BLaER1 treated with 17β-estradiol and CSF1 and Interleukin-3, amounts not matched to agents 10 nM and 100 nM (cell line): ENCODE measurements at regions not wholly inside any gene's neighbourhood (a gene's known extent, or its start where the extent isn't known, plus 50 kb on each side); places are given as distances from the start of the nearest gene placed in this dataset.

Experiments used
- H3K27ac ChIP-seq, 11 experiments: shearing (Covaris generic); formaldehyde crosslinking; 2 replicates each; pipeline ENCODE4 v1.8.1; 2022
- H3K27me3 ChIP-seq, 11 experiments: shearing (Covaris generic); formaldehyde crosslinking; 2 replicates each; pipeline ENCODE4 v1.8.1; 2022
- H3K36me3 ChIP-seq, 11 experiments: shearing (Covaris generic); formaldehyde crosslinking; 2 replicates each; pipeline ENCODE4 v1.8.1; 2022
- H3K4me1 ChIP-seq, 10 experiments: shearing (Covaris generic); formaldehyde crosslinking; 2 replicates each; pipeline ENCODE4 v1.8.1; 2022
- H3K4me2 ChIP-seq, 11 experiments: shearing (Covaris generic); formaldehyde crosslinking; 2 replicates each; pipeline ENCODE4 v1.8.1; 2022
- H3K4me3 ChIP-seq, 10 experiments: shearing (Covaris generic); formaldehyde crosslinking; 2 replicates each; pipeline ENCODE4 v1.8.1; 2022
- H3K9ac ChIP-seq, 11 experiments: shearing (Covaris generic); formaldehyde crosslinking; 2 replicates each; pipeline ENCODE4 v1.8.1; 2022
- H3K9me3 ChIP-seq, 11 experiments: shearing (Covaris generic); formaldehyde crosslinking; replicated peaks in 1 of 11; 2 replicates each; pipeline ENCODE4 v1.8.1; 2022
- H4K20me1 ChIP-seq, 11 experiments: shearing (Covaris generic); formaldehyde crosslinking; 2 replicates each; pipeline ENCODE4 v1.8.1; 2022
- Cebpa-rat ChIP-seq, 11 experiments: shearing (Covaris generic); IDR thresholded peaks; 2 replicates each; pipeline ENCODE4 v1.8.1; 2022

DNA sequence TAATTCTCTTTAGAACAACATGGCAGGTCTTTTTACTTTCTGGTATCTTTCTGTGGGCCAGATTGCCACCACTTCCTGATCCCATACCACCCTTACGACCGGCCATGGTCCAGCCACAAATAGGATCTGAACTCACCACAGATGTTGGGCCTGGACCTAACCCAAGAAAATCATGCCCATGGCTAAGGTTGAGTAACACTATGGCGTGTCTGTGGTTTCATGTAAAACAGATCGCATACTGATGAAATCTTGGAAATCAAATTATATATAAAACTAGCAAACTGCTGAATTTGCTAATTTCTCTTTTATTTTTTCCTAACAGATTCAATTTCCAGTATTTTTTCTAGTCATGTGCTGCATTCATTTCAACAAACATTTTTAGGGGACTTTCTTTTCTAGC, 77.2 kb downstream of the CH25H start:
- H3K27me3 ChIP-seq = no peaks in the 10 kb centered on the region
- H3K36me3 ChIP-seq = no peaks in the 10 kb centered on the region
- no peaks in the 10 kb centered on the region for H3K9me3 ChIP-seq
- peak overlapping the region in 6 of 11 experiments; percentile 25 to 98 (median 84); a peak in 11 of 22 replicates for H3K27ac ChIP-seq
- peak overlapping the region in 7 of 11 experiments; percentile 15 to 66 (median 49); a peak in 10 of 22 replicates for H3K4me2 ChIP-seq
- H4K20me1 ChIP-seq = no peaks in the 10 kb centered on the region
- no peak overlapping the region for H3K4me3 ChIP-seq
- peak overlapping the region in 4 of 11 experiments; percentile 8 to 86 (median 72); a peak in 5 of 22 replicates for H3K9ac ChIP-seq
- peaks cover 0 to 98% (median 9%) of the 10 kb centered on the region in 10 experiments; a peak in 11 of 20 replicates for H3K4me1 ChIP-seq
- TF ChIP-seq Cebpa-rat (IDR thresholded peaks at IDR 0.05) = peak in 5 of 11 experiments; percentile 48 to 89 (median 88); a peak in 7 of 22 replicates

DNA sequence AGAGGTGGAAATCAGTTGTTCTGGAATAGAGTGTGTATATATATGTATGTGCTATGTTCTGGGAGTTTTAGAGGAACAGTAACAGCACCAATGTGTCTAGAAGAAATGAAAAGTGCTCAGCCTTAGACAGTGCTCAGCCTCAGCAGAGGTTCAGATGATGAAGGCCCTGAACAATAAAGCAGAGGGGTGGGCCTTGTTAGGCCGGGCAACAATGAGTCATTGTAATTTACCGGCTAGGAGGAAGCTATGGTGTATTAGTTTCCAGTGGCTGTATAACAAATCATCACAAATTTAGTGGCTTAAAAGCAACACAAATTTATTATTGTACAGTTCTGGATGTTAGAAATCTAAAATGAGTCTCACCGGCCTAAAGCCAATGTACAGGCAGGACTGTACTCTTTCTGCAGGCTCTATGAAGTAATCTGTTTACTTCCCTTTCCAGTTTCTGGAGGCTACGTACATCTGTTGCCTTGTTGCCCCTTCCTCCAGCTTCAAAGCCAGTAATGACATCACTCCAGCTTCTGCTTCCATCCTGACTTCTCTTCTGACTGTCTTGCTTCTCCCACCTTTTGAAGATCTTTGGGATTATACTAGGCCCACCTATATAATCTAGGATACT, 84.6 kb downstream of the CH25H start:
- Histone ChIP-seq H3K27ac (peak overlapping the region in 9 of 11 experiments; percentile 35 to 98 (median 76); a peak in 17 of 22 replicates), H3K4me3 (no peak overlapping the region), H4K20me1 (no peaks in the 10 kb centered on the region), H3K9me3 (no peaks in the 10 kb centered on the region), H3K9ac (peak overlapping the region in 6 of 11 experiments; percentile 47 to 92 (median 76); a peak in 11 of 22 replicates), H3K4me2 (peak overlapping the region in 8 of 11 experiments; percentile 3 to 83 (median 67); a peak in 16 of 22 replicates), H3K36me3 (no peaks in the 10 kb centered on the region), H3K27me3 (no peaks in the 10 kb centered on the region), H3K4me1 (peaks cover 0 to 98% (median 30%) of the 10 kb centered on the region in 10 experiments; a peak in 15 of 20 replicates)
- TF ChIP-seq Cebpa-rat (IDR thresholded peaks at IDR 0.05) = peak in 1 of 11 experiments; percentile 32; a peak in 1 of 22 replicates

DNA sequence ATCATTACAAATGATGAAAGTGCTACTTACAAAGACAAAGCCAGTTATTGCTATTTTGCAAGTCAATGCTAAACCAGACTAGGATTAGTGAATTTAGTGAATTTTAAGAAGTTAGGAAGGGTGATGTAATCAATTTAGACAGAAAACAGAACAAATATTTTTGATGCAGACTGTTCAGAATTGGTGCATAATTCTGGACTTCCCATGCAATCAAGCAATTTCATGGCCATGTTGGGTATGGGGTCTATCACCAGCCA, 85.4 kb downstream of the CH25H start:
- Histone ChIP-seq H3K9ac (peak overlapping the region in 4 of 11 experiments; percentile 72 to 92 (median 84); a peak in 7 of 22 replicates), H3K27me3 (no peaks in the 10 kb centered on the region), H3K4me2 (peak overlapping the region in 4 of 11 experiments; percentile 69 to 83 (median 74); a peak in 8 of 22 replicates), H3K4me3 (no peak overlapping the region), H3K9me3 (no peaks in the 10 kb centered on the region), H3K4me1 (peaks cover 0 to 98% (median 30%) of the 10 kb centered on the region in 10 experiments; a peak in 15 of 20 replicates), H4K20me1 (no peaks in the 10 kb centered on the region), H3K36me3 (no peaks in the 10 kb centered on the region), H3K27ac (peak overlapping the region in 6 of 11 experiments; percentile 72 to 98 (median 90); a peak in 10 of 22 replicates)
- no peak for TF ChIP-seq Cebpa-rat (IDR thresholded peaks at IDR 0.05)

- Histone ChIP-seq H3K27me3 (no peaks in the 10 kb centered on the region), H4K20me1 (no peaks in the 10 kb centered on the region)
- TF ChIP-seq Cebpa-rat (IDR thresholded peaks at IDR 0.05) = no peak
These were observed 86.0 kb downstream of the CH25H start for GRCh38 chr10:89120931-89121763.

GRCh38 chr10:89119651-89120050, 87.5 kb downstream of the CH25H start:
- H3K4me1 ChIP-seq = peaks cover 0 to 94% (median 30%) of the 10 kb centered on the region in 10 experiments; a peak in 15 of 20 replicates
- H3K27ac ChIP-seq = peak overlapping the region in 4 of 11 experiments; percentile 35 to 98 (median 96); a peak in 7 of 22 replicates
- no peaks in the 10 kb centered on the region for H3K36me3 ChIP-seq
- peak overlapping the region in 3 of 11 experiments; percentile 69 to 83 (median 79); a peak in 5 of 22 replicates for H3K4me2 ChIP-seq
- no peak for TF ChIP-seq Cebpa-rat (IDR thresholded peaks at IDR 0.05)
- H4K20me1 ChIP-seq = no peaks in the 10 kb centered on the region
- H3K27me3 ChIP-seq = no peaks in the 10 kb centered on the region
- no peak overlapping the region for H3K4me3 ChIP-seq
- no peak overlapping the region; a peak in 1 of 22 replicates for H3K9ac ChIP-seq
- no peaks in the 10 kb centered on the region for H3K9me3 ChIP-seq

More at GRCh38 chr10:89120931-89121763, 86.0 kb downstream of the CH25H start:
- Histone ChIP-seq H3K9ac (peak overlapping the region in 4 of 11 experiments; percentile 72 to 92 (median 84); a peak in 7 of 22 replicates), H3K27ac (peak overlapping the region in 5 of 11 experiments; percentile 76 to 98 (median 93); a peak in 9 of 22 replicates), H3K4me2 (peak overlapping the region in 4 of 11 experiments; percentile 69 to 83 (median 74); a peak in 8 of 22 replicates), H3K9me3 (no peaks in the 10 kb centered on the region), H3K4me1 (peaks cover 0 to 98% (median 30%) of the 10 kb centered on the region in 10 experiments; a peak in 15 of 20 replicates), H3K4me3 (no peak overlapping the region), H3K36me3 (no peaks in the 10 kb centered on the region)

DNA sequence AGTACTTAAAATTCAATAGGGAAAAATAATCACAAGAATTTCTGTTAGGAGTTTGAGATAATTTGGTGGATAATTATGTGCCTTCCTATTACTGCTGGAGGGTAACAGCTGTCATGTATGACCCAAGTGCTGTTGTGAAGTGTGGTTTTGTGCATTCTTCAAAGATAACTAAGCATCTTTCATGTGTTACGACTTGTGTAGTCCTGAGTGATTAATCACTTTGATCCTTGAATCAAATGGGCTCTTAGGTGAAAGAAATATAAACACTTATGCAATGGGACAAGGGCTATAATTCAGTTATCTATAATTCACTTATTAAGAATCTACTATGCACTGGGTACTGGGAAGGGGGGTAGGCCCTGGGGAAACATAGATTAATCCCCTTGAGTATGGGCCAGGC, 89.0 kb downstream of the CH25H start:
- H4K20me1 ChIP-seq = no peaks in the 10 kb centered on the region
- H3K4me1 ChIP-seq = peaks cover 0 to 80% (median 17%) of the 10 kb centered on the region in 10 experiments; a peak in 15 of 20 replicates
- no peak overlapping the region for H3K4me3 ChIP-seq
- H3K27ac ChIP-seq = peak overlapping the region in 2 of 11 experiments; percentile 31 to 66; a peak in 1 of 22 replicates
- peak overlapping the region in 2 of 11 experiments; percentile 69 to 83; a peak in 4 of 22 replicates for H3K4me2 ChIP-seq
- H3K9ac ChIP-seq = no peak overlapping the region
- TF ChIP-seq Cebpa-rat (IDR thresholded peaks at IDR 0.05) = no peak
- no peaks in the 10 kb centered on the region for H3K27me3 ChIP-seq
- H3K36me3 ChIP-seq = no peaks in the 10 kb centered on the region
- peaks cover 0 to 4% (median 0%) of the 10 kb centered on the region in 11 experiments; a peak in 8 of 22 replicates for H3K9me3 ChIP-seq

GRCh38 chr10:89115876-89116627, 91.1 kb downstream of the CH25H start:
- Histone ChIP-seq H3K27me3 (no peaks in the 10 kb centered on the region), H3K36me3 (no peaks in the 10 kb centered on the region), H4K20me1 (no peaks in the 10 kb centered on the region), H3K9me3 (peaks cover 0 to 19% (median 5%) of the 10 kb centered on the region in 11 experiments; a peak in 8 of 22 replicates), H3K9ac (peak overlapping the region in 1 of 11 experiments; percentile 45; a peak in 1 of 22 replicates), H3K4me2 (peak overlapping the region in 3 of 11 experiments; percentile 13 to 69 (median 64); a peak in 5 of 22 replicates), H3K27ac (peak overlapping the region in 4 of 11 experiments; percentile 1 to 66 (median 64); a peak in 6 of 22 replicates), H3K4me1 (peaks cover 0 to 65% (median 3%) of the 10 kb centered on the region in 10 experiments; a peak in 10 of 20 replicates), H3K4me3 (no peak overlapping the region)
- TF ChIP-seq Cebpa-rat (IDR thresholded peaks at IDR 0.05) = no peak
